Stimulated activated CD8-positive, alpha-beta memory T cell treated with anti-CD3 and anti-CD28 coated beads, Interleukin-12 subunit alpha, Interleukin-12 subunit beta, amount 100 ng/mL, for 24 hours (primary cell): ENCODE measurements at regions not wholly inside any gene's neighbourhood (a gene's known extent, or its start where the extent isn't known, plus 50 kb on each side); places are given as distances from the start of the nearest gene placed in this dataset.
"Not testable (repeated sequence)": the region's sequence is repeated elsewhere in the genome, so short reads cannot be mapped to it uniquely, and the experiment has no call there.

Experiments
- DNase-seq: peaks from one replicate; pipeline ENCODE4 v3.0.0-alpha.2; 2020; ENCODE audit errors: extremely low read depth

GRCh38 chr3:124636101-124636862, 94.0 kb upstream of the UMPS start:
- DNase-seq: no peak

DNA sequence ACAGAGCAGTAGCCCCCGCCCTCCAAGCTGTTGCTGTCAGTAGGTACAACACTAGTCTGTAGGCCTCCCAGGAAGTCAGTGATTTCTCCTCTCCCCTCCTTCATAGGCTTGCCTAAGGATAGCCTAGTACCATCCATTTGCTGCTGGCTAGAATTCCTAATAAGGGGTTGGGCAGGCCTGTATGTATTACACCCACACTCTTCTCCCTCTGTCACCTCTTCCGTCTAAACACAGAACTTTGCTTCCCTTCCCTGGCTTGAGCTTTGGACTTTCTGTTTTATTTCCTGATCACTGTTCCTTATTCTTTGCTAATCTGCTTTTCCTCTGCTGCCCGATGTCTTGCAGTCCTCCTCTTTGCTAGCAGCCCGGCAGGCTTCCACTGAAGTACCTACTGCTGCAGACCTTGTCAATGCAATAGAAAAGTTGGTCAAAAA, 93.4 kb upstream of the UMPS start:
- DNase-seq: no peak

- DNase-seq: no peak
Measured at GRCh38 chr3:124639406-124640237, 90.6 kb upstream of the UMPS start.

GRCh38 chr3:124640635-124641306, 89.5 kb upstream of the UMPS start:
- DNase-seq: no peak

DNA sequence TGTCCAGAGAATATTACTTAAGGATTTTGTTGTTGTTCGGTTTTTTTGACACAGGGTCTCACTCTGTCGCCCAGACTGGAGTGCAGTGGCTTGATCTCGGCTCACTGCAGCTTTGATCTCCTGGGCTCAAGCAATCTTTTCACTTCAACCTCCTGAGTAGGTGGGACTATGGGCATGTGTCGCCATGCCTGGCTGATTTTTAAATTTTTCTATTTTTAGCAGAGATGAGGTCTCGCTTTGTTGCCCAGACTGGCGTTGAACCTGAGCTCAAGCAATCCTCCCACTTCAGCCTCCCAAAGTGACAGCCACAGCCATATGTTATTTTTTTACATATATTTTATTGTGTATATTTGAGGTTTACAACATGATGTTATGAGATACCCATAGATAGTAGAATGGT, 86.8 kb upstream of the UMPS start:
- DNase-seq: no peak

- not testable (repeated sequence) for DNase-seq
Measured at GRCh38 chr3:124646186-124646585, 84.1 kb upstream of the UMPS start.

DNA sequence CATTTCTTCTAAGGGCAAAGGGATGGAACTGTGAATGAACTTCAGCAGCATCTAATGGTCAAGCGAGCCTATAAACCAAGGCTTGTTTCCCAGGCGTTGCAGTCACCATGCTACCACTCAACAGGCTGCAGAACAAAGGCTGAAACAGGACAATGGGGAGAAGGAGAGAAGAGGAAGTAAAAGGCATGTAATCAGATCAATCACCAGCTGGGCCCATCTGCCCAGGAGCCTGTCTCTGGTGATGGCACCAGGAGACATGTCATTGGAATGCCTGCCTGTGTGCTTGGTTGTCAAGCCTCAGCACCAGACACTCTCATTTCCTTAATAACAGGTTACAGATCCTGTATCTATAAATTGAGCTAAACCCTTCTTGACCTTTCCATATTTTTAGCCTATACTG, 81.7 kb upstream of the UMPS start:
- no peak for DNase-seq

DNA sequence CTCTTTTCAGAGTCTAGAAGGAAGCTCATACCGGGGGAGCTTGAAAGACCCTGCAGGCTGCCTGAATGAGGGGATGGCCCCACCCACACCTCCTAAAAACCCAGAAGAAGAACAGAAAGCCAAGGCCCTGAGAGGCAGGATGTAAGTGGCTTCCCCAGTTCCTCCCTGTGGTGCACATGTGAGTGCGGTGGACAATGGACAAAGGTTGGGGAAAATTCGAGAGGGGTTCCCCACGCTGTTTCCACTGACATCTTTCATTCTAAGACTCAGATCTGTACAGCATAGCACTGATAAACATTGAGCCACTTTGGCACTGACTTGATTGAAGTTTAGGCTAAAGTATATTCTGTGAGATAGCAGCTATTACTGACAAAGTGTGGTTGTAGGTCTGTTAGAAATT, 79.5 kb upstream of the UMPS start:
- DNase-seq: no peak

DNA sequence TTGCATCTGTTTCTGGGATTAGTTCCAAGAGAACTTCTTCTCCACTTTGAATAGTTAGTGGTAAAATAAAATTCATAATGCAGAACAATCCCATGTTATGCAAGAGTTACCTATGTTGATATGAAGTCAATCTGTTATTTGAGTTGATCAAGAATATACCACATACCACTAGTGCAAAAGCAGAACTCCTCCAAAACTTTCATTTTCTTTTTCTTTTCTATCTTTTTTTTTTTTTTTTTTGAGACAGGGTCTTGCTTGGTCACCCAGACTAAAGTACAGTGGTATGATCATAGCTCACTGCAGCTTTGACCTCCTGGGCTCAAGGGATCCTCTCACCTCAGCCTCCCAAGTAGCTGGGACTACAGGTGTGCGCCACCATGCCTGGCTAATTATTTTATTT, 78.8 kb upstream of the UMPS start:
- not testable (repeated sequence) for DNase-seq

DNA sequence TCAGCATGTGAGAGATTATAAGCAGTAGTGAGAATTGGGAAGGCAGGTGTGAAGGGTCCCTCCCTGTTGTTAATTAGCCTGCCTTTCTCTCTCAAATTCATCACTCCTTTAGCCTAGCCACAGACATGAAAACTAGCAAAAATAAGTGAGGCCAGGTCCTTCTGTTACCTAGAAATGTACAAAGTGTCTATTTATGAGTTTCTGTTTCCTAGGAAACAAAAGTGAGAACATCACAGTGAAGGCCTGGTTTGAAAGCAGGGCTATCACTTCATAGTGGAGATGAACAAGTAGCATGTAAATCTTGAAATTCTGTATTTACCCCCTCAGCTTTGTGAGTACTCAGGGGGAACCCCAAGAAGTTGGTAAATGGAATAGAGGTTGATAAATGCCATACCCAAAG, 78.2 kb upstream of the UMPS start:
- no peak for DNase-seq

GRCh38 chr3:124653071-124653796, 77.0 kb upstream of the UMPS start:
- DNase-seq: no peak

DNA sequence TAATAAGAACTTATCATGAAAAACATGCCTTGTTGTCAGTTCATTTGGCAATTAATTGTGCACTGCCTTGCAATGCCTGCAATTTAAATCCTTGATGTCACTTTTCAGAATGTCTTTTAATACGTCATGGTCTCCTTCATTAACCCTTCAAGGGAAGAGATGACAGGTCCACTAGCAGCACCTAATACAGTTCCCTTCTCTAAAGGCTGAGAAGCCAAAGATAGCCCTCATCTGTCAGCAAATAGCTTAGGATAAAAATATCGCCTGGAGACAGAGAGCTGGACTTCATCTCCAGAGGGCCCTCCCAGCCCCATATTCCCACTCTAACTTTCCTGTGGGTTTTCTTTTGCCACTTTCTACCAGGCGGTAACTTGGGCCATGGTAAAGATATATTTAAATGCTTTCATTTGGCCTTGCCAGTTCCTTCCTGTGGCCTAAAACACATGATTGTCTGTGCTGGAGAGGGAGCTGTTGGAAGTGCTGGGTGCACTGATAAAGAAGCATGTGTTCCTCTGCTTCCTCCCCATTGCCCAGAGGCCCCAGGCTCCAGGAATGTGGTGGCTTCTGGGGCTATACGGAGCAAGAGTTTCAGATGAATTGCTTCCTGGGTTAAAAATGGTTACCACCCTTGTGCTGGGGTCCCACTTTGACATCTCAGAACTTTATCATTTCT, 76.3 kb upstream of the UMPS start:
- no peak for DNase-seq

DNA sequence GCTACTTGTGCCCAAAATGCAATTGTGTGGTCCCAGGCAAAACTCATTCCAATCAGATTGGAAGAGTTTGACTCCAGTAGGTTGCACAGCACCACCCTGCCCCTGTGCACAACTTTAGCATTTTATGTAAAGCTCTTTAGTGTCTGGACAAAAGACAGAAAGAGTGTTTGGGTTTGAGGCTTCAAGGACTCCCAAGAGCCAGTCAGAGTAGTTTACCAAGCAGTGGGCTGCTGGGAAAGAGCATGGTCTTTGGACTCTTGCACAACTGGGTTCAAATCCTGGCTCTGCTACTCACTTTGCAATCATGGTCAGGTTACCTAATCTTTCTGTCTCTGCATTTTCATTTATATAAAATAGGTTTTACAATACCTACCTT, 75.8 kb upstream of the UMPS start:
- no peak for DNase-seq

DNA sequence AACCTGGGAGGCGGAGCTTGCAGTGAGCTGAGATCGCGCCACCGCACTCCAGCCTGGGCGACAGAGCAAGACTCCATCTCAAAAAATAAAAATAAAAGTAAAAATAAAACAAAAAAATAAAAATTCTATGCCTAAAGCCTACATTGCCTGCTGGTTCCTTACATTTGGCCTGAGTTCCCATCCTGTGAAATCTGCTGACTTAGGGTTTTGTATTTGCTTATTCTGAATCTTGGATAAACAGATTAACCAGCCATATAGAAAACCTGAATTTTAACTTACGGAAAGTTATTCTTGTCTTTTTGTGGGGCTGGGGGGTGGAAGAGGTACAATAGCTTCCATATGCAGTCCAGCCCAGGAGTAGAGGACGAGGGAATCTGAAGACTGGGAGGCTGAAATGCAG, 73.7 kb upstream of the UMPS start:
- no peak for DNase-seq

- DNase-seq: no peak
Measured at GRCh38 chr3:124657138-124657537, 73.1 kb upstream of the UMPS start.

GRCh38 chr3:124658270-124658669, 72.0 kb upstream of the UMPS start:
- DNase-seq: no peak

DNA sequence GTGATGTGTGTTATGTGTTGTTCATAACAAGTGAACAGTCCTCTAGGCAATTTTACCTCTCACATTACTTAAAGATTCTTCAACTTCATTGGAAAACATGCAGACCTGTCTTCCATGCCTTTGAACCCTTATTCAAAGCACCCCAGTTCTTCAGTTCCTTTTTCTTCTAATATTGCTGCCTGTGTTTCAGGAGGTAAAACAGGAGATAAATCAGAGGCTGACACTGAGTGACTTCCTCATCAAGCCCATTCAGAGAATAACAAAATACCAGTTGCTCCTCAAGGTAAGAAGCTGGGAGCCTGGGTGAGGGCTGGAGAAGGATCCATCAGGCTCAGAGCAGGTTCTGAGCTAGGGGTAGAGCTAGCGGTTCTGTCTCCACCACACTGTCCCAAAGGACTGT, 71.1 kb upstream of the UMPS start:
- no peak for DNase-seq

- DNase-seq: no peak
Measured at GRCh38 chr3:124660599-124660998, 69.7 kb upstream of the UMPS start.

DNA sequence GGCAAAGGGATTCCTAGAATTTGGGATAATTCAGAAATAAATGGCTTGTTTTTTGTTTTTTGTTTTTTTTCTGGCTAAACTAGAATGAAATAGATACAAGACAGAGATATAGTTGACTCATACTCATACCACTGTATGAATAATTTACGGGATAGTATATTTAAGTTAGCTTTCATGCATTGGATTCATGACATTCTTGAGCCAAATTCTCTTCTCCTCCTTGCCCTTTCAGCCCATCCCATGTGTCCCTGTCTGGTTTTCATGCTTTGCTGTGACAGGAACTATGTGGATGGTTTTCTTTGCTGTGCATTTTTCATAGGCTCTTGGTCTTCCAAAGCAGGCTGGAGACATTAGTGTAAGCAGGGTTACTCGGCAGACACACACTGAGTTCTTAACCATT, 66.6 kb upstream of the UMPS start:
- no peak for DNase-seq

GRCh38 chr3:124664804-124665203, 65.4 kb upstream of the UMPS start:
- no peak for DNase-seq

DNA sequence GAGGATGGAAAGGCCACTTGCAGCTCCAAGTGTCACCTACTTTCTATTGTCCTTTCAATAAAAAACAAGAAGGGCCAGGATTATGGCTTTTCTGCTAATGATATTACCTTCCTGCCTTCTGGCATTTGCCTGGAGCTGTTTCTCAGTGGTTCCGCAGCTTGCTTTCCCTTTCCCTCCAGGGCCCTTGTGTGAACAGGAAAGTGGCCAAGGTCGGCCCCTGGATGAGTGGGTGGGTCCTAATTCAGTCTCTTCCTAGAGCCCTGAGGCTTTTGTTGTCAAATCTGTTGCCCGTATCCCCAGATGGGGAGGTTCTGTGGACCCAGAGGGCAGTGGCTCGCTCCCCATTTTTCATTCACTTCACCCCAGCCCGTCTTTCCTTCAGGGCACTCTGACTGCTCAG, 64.2 kb upstream of the UMPS start:
- no peak for DNase-seq

DNA sequence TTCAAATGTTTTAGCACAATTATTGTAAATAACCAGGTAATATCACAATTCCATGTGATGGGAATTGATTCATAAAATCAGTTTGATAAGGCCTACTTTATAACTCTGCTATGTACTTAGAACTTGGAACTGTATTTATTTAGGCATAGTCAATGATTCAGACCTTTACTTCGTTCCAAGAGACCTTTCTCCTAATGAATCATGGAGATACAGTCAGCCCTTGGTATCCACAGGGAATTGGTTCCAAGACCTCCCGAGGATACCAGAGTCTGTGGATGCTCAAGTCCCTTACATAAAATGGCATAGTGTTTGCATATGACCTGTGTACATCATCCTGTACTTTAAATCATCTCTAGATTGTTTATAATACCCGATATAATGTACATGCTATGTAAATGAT, 60.8 kb upstream of the UMPS start:
- no peak for DNase-seq
